ENCODE measurements at regions not wholly inside any gene's neighbourhood (a gene's known extent, or its start where the extent isn't known, plus 50 kb on each side); places are given as distances from the start of the nearest gene placed in this dataset.
A peak's percentile ranks its signal among the peaks of the same experiment; 100 is the strongest.

- Histone ChIP-seq H3K27ac (peak overlapping the region in 2 of 3 donors; percentile 47 to 50), H3K27me3 (no peaks in the 10 kb centered on the region), H3K36me3 (no peaks in the 10 kb centered on the region), H3K4me3 (replicated peaks in 1 of 3) (no peak overlapping the region), H3K9me3 (no peaks in the 10 kb centered on the region), H3K4me1 (peaks cover 13 to 15% of the 10 kb centered on the region in 2 donors)
- TF ChIP-seq POLR2A (IDR thresholded peaks at IDR 0.05) (no peak), CTCF (IDR thresholded peaks at IDR 0.05) (no peak)
- intact Hi-C loops (cut with DNase I) = no loop called here
- no peak for DNase-seq
- WGBS, 2 donors = 54 to 66% methylated on average over 5 of the region's 5 CpGs
These were observed 243.4 kb upstream of the PIK3R1 start for GRCh38 chr5:67971971-67972821.

GRCh38 chr5:67971223-67971830 lies 244.2 kb upstream of the PIK3R1 start:
- no peaks in the 10 kb centered on the region for H3K9me3 ChIP-seq
- 31 to 51% methylated on average over 4 of the region's 4 CpGs for WGBS, 2 donors
- peak overlapping the region in 2 of 3 donors; percentile 47 to 50 for H3K27ac ChIP-seq

GRCh38 chr5:67969631-67970030 lies 245.9 kb upstream of the PIK3R1 start:
- intact Hi-C loops (cut with DNase I) = no loop called here
- Histone ChIP-seq H3K4me1 (peaks cover 15 to 20% of the 10 kb centered on the region in 2 donors), H3K27me3 (no peaks in the 10 kb centered on the region), H3K4me3 (replicated peaks in 1 of 3) (no peak overlapping the region), H3K36me3 (no peaks in the 10 kb centered on the region), H3K9me3 (no peaks in the 10 kb centered on the region), H3K27ac (no peak overlapping the region)
- no peak for DNase-seq
- 85 to 94% methylated on average over 2 of the region's 2 CpGs for WGBS, 2 donors
- no peak for TF ChIP-seq CTCF (IDR thresholded peaks at IDR 0.05)
- TF ChIP-seq POLR2A (IDR thresholded peaks at IDR 0.05) = no peak

More at GRCh38 chr5:67971223-67971830, 244.2 kb upstream of the PIK3R1 start:
- H3K27me3 ChIP-seq = no peaks in the 10 kb centered on the region
- intact Hi-C loops (cut with DNase I) = no loop called here
- no peaks in the 10 kb centered on the region for H3K36me3 ChIP-seq
- no peak overlapping the region for H3K4me3 ChIP-seq (replicated peaks in 1 of 3)
- DNase-seq = no peak
- TF ChIP-seq POLR2A (IDR thresholded peaks at IDR 0.05) (no peak), CTCF (IDR thresholded peaks at IDR 0.05) (no peak)
- H3K4me1 ChIP-seq = peaks cover 13 to 15% of the 10 kb centered on the region in 2 donors

- intact Hi-C loops (cut with DNase I) = no loop called here
These were observed 246.4 kb upstream of the PIK3R1 start for GRCh38 chr5:67969176-67969575.

More at GRCh38 chr5:67969176-67969575, 246.4 kb upstream of the PIK3R1 start:
- 85 to 86% methylated on average over 2 of the region's 2 CpGs for WGBS, 2 donors
- Histone ChIP-seq H3K36me3 (no peaks in the 10 kb centered on the region), H3K27me3 (no peaks in the 10 kb centered on the region), H3K4me1 (peaks cover 17 to 25% of the 10 kb centered on the region in 2 donors), H3K9me3 (no peaks in the 10 kb centered on the region), H3K4me3 (replicated peaks in 1 of 3) (no peak overlapping the region), H3K27ac (no peak overlapping the region)
- no peak for DNase-seq
- TF ChIP-seq POLR2A (IDR thresholded peaks at IDR 0.05) = no peak
- TF ChIP-seq CTCF (IDR thresholded peaks at IDR 0.05) = no peak
